ENCODE measurements at regions not wholly inside any gene's neighbourhood (a gene's known extent, or its start where the extent isn't known, plus 50 kb on each side); places are given as distances from the start of the nearest gene placed in this dataset.

GRCh38 chr15:35229085-35229484, 144.0 kb upstream of the NANOGP8 start:
- Histone ChIP-seq H3K36me3 (no peaks in the 10 kb centered on the region), H3K9me3 (no peaks in the 10 kb centered on the region), H3K4me1 (no peaks in the 10 kb centered on the region), H3K27me3 (no peaks in the 10 kb centered on the region), H3K4me3 (ENCODE audit: low read depth, low read length) (no peak overlapping the region)
- no peak for TF ChIP-seq CTCF (IDR thresholded peaks at IDR 0.05; ENCODE audit: low read depth, low read length)
- no peak for DNase-seq

GRCh38 chr15:35218215-35218614, 133.1 kb upstream of the NANOGP8 start:
- no peaks in the 10 kb centered on the region for H3K36me3 ChIP-seq
- H3K4me1 ChIP-seq: peaks cover 10% of the 10 kb centered on the region
- no peaks in the 10 kb centered on the region for H3K9me3 ChIP-seq
- no peak overlapping the region for H3K4me3 ChIP-seq (ENCODE audit: low read depth, low read length)
- TF ChIP-seq CTCF (IDR thresholded peaks at IDR 0.05; ENCODE audit: low read depth, low read length): no peak
- no peaks in the 10 kb centered on the region for H3K27me3 ChIP-seq
- no peak for DNase-seq

GRCh38 chr15:35215093-35215492, 130.0 kb upstream of the NANOGP8 start:
- Histone ChIP-seq H3K36me3 (no peaks in the 10 kb centered on the region), H3K4me3 (ENCODE audit: low read depth, low read length) (no peak overlapping the region), H3K9me3 (no peaks in the 10 kb centered on the region), H3K27me3 (no peaks in the 10 kb centered on the region), H3K4me1 (peaks cover 10% of the 10 kb centered on the region)
- no peak for DNase-seq
- no peak for TF ChIP-seq CTCF (IDR thresholded peaks at IDR 0.05; ENCODE audit: low read depth, low read length)

GRCh38 chr15:35211240-35211902, 126.3 kb upstream of the NANOGP8 start:
- no peak for TF ChIP-seq CTCF (IDR thresholded peaks at IDR 0.05; ENCODE audit: low read depth, low read length)
- DNase-seq: no peak
- Histone ChIP-seq H3K4me3 (ENCODE audit: low read depth, low read length) (no peak overlapping the region), H3K27me3 (no peaks in the 10 kb centered on the region), H3K4me1 (no peaks in the 10 kb centered on the region; the same call in 1 of the 2 replicates), H3K9me3 (no peaks in the 10 kb centered on the region), H3K36me3 (no peaks in the 10 kb centered on the region)

GRCh38 chr15:35210370-35210769, 125.3 kb upstream of the NANOGP8 start:
- H3K4me3 ChIP-seq (ENCODE audit: low read depth, low read length): no peak overlapping the region
- H3K36me3 ChIP-seq: no peaks in the 10 kb centered on the region
- TF ChIP-seq CTCF (IDR thresholded peaks at IDR 0.05; ENCODE audit: low read depth, low read length): no peak
- no peak for DNase-seq
- no peaks in the 10 kb centered on the region for H3K9me3 ChIP-seq
- no peaks in the 10 kb centered on the region; the same call in 1 of the 2 replicates for H3K4me1 ChIP-seq
- H3K27me3 ChIP-seq: no peaks in the 10 kb centered on the region

GRCh38 chr15:35209838-35210237, 124.7 kb upstream of the NANOGP8 start:
- H3K9me3 ChIP-seq: no peaks in the 10 kb centered on the region
- H3K36me3 ChIP-seq: no peaks in the 10 kb centered on the region
- no peaks in the 10 kb centered on the region; the same call in 1 of the 2 replicates for H3K4me1 ChIP-seq
- H3K4me3 ChIP-seq (ENCODE audit: low read depth, low read length): no peak overlapping the region
- no peak for TF ChIP-seq CTCF (IDR thresholded peaks at IDR 0.05; ENCODE audit: low read depth, low read length)
- DNase-seq: no peak
- H3K27me3 ChIP-seq: no peaks in the 10 kb centered on the region
